Ovary (tissue), 7 donors: ENCODE measurements at regions not wholly inside any gene's neighbourhood (a gene's known extent, or its start where the extent isn't known, plus 50 kb on each side); places are given as distances from the start of the nearest gene placed in this dataset.

Experiments
- DNase-seq, 5 donors: peaks; one replicate each; pipeline ENCODE4 v3.0.0-alpha.2; 2019 to 2020
- H3K27ac ChIP-seq, 2 donors: fragments of 200-600 bp; one replicate each; pipeline versions ENCODE4 v1.5.1 to v1.8.0; 2019 to 2022
- H3K27me3 ChIP-seq: fragments of 200-600 bp; one replicate; pipeline ENCODE4 v1.8.0; 2022
- H3K36me3 ChIP-seq: fragments of 200-600 bp; sonication (generic); one replicate; pipeline ENCODE4 v1.5.1; 2019
- H3K4me1 ChIP-seq: one replicate; pipeline ENCODE4 v1.8.1; 2013; ENCODE audit warnings: mild to moderate bottlenecking, moderate library complexity; ENCODE audit not compliant: insufficient read depth
- H3K4me3 ChIP-seq: fragments of 200-600 bp; sonication (generic); one replicate; pipeline ENCODE4 v1.5.1; 2017
- H3K9me3 ChIP-seq, 2 donors: fragments of 200-600 bp in 1 of 2; sonication (generic) in 1 of 2; one replicate each; pipeline versions ENCODE4 v1.5.1 to v1.8.1; 2013 to 2019; ENCODE audit warnings: mild to moderate bottlenecking in 1 of 2, moderate library complexity in 1 of 2
- EP300 ChIP-seq: sonication (generic); formaldehyde crosslinking; IDR thresholded peaks from one replicate; pipeline ENCODE4 v1.6.1; 2017; ENCODE audit warnings: antibody characterized with exemption
- POLR2A ChIP-seq: fragments of 450-650 bp; IDR thresholded peaks from one replicate; pipeline ENCODE4 v1.6.1; 2017; ENCODE audit warnings: antibody characterized with exemption, mild to moderate bottlenecking, moderate library complexity
- WGBS, 3 donors: extraction: QIAGEN DNeasy Blood & Tissue Kit in 1 of 3; methylation state at CpG; one replicate each; pipeline versions ENCODE4 v1.1.5 to v1.1.7; 2013 to 2017; 5-methylcytosine and 5-hydroxymethylcytosine counted together
- intact Hi-C, 4 donors: fragments of 100-400 bp; cut with DNase I; formaldehyde crosslinking; loops; one replicate each; pipeline versions ENCODE4 v1.11.0 to v1.15.1; 2022 to 2023
- TF ChIP-seq, protein P1 (sequence below), 3 donors: fragments of 450-650 bp in 2 of 3; fragments of 200-600 bp in 1 of 3; IDR thresholded peaks; one replicate each; pipeline versions ENCODE4 v1.5.1 to v1.8.0; 2016 to 2022; ENCODE audit warnings: antibody characterized with exemption in 3 of 3, mild to moderate bottlenecking in 1 of 3
- donor health status: DM: no; HTN: no; CAD: no; lungs with moderate emphysema.
- donor health status: DM: no; HTN: no; CAD: no.
- donor health status: Bipolar disorder and iron deficiency.
- donor health status: DM: no; HTN: no; CAD: no.
- donor health status: DM: yes; HTN: yes; CAD: no.

GRCh38 chr4:135732448-135732847 lies 1530.9 kb upstream of the PABPC4L start:
- TF ChIP-seq EP300 (no peak), POLR2A (no peak)
- TF ChIP-seq, protein P1, sequence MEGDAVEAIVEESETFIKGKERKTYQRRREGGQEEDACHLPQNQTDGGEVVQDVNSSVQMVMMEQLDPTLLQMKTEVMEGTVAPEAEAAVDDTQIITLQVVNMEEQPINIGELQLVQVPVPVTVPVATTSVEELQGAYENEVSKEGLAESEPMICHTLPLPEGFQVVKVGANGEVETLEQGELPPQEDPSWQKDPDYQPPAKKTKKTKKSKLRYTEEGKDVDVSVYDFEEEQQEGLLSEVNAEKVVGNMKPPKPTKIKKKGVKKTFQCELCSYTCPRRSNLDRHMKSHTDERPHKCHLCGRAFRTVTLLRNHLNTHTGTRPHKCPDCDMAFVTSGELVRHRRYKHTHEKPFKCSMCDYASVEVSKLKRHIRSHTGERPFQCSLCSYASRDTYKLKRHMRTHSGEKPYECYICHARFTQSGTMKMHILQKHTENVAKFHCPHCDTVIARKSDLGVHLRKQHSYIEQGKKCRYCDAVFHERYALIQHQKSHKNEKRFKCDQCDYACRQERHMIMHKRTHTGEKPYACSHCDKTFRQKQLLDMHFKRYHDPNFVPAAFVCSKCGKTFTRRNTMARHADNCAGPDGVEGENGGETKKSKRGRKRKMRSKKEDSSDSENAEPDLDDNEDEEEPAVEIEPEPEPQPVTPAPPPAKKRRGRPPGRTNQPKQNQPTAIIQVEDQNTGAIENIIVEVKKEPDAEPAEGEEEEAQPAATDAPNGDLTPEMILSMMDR (IDR thresholded peaks at IDR 0.05): no peak
- Histone ChIP-seq H3K4me1 (no peaks in the 10 kb centered on the region), H3K4me3 (no peak overlapping the region), H3K27me3 (no peaks in the 10 kb centered on the region), H3K27ac (no peak overlapping the region), H3K36me3 (no peaks in the 10 kb centered on the region), H3K9me3 (no peaks in the 10 kb centered on the region)
- no peak for DNase-seq
- intact Hi-C loops: no loop called here
- 49 to 79% (median 75%) methylated on average over 4 of the region's 4 CpGs for WGBS, 3 donors

DNA sequence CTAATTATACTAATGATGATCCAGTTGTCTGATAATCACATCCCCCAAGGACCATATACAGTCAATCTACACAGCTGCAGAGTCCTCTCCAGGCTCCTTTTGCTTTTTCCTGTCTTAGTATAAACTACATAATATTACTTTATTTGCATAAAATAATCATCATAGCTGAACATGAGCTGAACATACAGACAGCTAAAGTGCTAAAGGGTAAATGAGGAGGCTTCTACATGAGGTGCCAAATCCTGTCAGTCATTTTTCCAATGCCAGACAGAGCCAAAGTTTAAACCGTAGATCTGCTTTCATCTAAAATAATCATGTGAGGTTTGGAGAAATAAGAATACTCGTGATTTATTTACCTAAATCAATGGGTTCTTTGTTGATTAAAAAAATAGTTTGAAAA lies 1530.1 kb upstream of the PABPC4L start:
- Histone ChIP-seq H3K4me1 (no peaks in the 10 kb centered on the region), H3K36me3 (no peaks in the 10 kb centered on the region), H3K4me3 (no peak overlapping the region), H3K9me3 (no peaks in the 10 kb centered on the region), H3K27me3 (no peaks in the 10 kb centered on the region), H3K27ac (no peak overlapping the region)
- WGBS, 3 donors: 85 to 88% (median 85%) methylated on average over 2 of the region's 2 CpGs
- TF ChIP-seq EP300: no peak
- no peak for TF ChIP-seq POLR2A
- TF ChIP-seq, protein P1 (IDR thresholded peaks at IDR 0.05): no peak
- intact Hi-C loops: no loop called here
- DNase-seq: no peak

- Histone ChIP-seq H3K4me1 (no peaks in the 10 kb centered on the region), H3K36me3 (no peaks in the 10 kb centered on the region), H3K27ac (no peak overlapping the region), H3K9me3 (no peaks in the 10 kb centered on the region), H3K27me3 (no peaks in the 10 kb centered on the region), H3K4me3 (no peak overlapping the region)
- 75 to 85% (median 77%) methylated on average over 2 of the region's 2 CpGs for WGBS, 3 donors
- intact Hi-C loops: no loop called here
- no peak for DNase-seq
- TF ChIP-seq, protein P1 (IDR thresholded peaks at IDR 0.05): no peak
These were observed 1522.8 kb upstream of the PABPC4L start for GRCh38 chr4:135724421-135724820.

GRCh38 chr4:135718019-135718418 lies 1516.4 kb upstream of the PABPC4L start:
- intact Hi-C loops: no loop called here
- TF ChIP-seq POLR2A (no peak), EP300 (no peak)
- TF ChIP-seq, protein P1 (IDR thresholded peaks at IDR 0.05): no peak
- H3K36me3 ChIP-seq: no peaks in the 10 kb centered on the region
- H3K27me3 ChIP-seq: no peaks in the 10 kb centered on the region
- H3K4me3 ChIP-seq: no peak overlapping the region
- H3K27ac ChIP-seq: no peak overlapping the region
- H3K9me3 ChIP-seq: no peaks in the 10 kb centered on the region
- DNase-seq: no peak
- 84 to 92% (median 91%) methylated on average over 1 of the region's 1 CpG for WGBS, 3 donors
- no peaks in the 10 kb centered on the region for H3K4me1 ChIP-seq

DNA sequence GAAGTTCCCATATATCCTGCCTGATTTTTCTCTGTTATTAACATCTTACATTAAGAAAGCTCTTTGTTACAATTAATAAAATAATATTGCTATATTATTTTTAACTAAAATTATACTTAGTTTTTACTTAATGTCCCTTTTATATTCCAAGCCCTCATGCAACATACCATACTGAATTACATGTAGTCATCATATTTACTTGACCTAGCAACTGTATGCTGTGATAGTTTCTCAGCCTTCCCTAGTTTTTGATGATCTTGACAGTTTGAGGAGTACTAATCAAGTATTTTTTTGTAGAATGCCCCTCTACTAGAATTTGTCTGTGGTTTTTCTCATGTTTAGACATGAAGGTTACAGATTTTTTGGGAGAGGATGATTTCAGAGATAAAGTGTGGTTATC lies 1503.8 kb upstream of the PABPC4L start:
- DNase-seq: no peak
- TF ChIP-seq, protein P1 (IDR thresholded peaks at IDR 0.05): no peak
- no peak for TF ChIP-seq EP300
- no peak for TF ChIP-seq POLR2A
- intact Hi-C loops: no loop called here
- Histone ChIP-seq H3K36me3 (no peaks in the 10 kb centered on the region), H3K27ac (no peak overlapping the region), H3K4me3 (no peak overlapping the region), H3K9me3 (no peaks in the 10 kb centered on the region), H3K4me1 (no peaks in the 10 kb centered on the region), H3K27me3 (no peaks in the 10 kb centered on the region)
